Activated CD4-positive, alpha-beta T cell treated with anti-CD3 and anti-CD28 coated beads, Interleukin-2, amount 50 U/mL, for 4 hours (primary cell): ENCODE measurements at regions not wholly inside any gene's neighbourhood (a gene's known extent, or its start where the extent isn't known, plus 50 kb on each side); places are given as distances from the start of the nearest gene placed in this dataset.

Experiments used
- DNase-seq, 2 experiments: peaks; one replicate each; pipeline ENCODE4 v3.0.0-alpha.2; 2020

DNA sequence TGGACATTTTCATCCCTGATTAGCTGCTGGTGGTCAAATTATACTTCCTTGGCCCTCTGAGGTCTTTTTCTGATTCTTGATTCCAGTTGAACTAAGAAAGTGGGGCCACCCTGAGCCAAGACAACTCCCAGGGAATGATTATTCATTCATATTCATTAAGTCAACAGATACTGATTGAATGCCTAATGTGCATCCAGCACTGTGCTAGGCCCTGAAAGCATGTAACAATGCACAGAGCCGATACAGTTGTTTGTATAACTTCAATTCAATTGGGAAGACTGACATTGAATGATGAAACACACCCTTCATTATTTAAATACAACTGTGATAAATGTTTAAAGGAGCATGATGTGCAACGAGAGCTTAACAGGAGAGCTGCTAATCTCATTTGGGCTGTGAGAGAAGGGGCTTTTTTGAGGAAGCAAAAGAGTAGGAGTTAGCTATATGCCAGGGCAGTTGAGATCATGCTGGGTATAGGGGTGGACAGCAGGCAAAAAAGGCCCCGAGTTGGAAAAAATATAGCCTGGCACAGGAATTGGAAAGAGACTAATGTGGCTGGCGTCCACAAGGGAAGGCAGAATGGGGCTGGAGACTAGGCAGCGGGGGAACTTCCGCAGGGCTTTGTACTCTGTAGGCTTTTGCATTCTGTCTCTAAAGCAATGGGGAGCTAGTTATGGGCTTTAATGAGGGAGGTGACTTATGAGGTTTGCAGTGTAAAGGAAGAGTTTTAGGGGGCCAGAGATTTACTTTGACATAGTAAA, 57.2 kb upstream of the ACVR1 start:
- no peak for DNase-seq

DNA sequence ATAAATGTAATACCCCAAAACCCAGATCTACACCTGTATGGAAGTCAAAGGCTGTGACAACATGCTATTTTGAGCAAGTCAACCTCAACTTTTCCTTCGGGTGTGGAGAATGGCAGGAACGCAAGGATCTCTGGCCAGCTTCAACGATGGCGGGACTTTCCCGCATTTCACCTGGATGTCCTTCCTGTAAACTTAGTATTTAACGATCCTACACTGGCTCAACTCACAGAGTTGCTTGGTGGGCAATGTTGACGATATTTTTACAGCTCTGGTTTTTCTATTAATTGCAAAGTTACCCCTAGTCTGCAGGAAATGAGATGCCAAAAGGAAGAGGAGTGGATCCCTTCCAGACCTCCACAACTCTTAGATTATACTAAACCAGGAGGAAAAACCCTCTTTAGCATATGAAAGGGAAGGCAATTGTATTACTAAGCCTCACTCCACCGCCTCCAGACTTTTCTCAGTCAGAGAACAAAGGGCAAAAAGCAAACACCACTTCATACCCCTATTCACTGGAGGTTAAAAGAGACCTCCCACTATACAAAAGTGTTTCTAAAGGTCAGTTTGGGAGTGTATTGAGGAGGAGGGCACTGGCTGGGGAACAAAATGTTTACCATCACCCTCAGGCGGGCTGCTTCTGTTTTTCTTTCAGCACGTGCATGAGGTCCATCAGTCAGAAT, 56.5 kb upstream of the ACVR1 start:
- no peak for DNase-seq

DNA sequence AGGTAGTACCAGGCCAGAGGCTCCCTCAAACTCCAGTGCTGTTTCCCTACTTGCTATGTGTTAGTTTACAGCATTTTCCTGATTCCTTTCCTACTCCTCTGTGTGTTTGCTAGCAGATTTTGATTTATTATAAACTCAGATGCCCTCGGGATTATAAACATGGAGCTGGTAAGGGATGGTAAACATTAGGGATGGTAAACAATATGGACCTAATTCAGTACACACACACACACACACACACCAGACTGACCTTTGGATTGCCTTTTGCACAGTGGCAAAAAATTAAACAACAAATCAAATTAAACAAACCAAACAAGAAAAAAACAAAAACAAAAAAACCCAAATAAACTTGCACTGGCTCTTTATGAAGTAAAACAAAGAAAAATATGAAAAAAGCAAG, 55.4 kb upstream of the ACVR1 start:
- DNase-seq: no peak

- no peak for DNase-seq
These were observed 54.6 kb upstream of the ACVR1 start for GRCh38 chr2:157930728-157931127.

GRCh38 chr2:157929871-157930667, 53.9 kb upstream of the ACVR1 start:
- no peak for DNase-seq

- DNase-seq: no peak
These were observed 52.2 kb upstream of the ACVR1 start for GRCh38 chr2:157928372-157928771.

DNA sequence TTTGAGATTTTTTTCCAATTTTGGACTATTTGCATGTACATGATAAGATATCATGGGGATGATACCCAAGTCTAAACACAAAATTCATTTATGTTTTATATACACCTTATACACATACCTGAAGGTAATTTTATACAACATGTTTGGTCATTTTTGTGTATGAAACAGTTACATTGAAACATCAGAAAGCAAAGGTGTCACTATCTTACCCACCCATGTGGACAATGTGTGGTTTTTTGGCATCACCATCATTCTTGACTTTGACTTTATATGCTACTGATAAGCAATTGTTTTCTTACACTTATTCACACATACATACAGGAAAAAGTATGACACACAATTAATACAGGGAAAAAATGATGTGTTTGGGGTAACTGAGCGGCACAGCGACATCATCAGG, 51.0 kb upstream of the ACVR1 start:
- DNase-seq: no peak
